Cardiac muscle cell (in vitro differentiated cells and primary cell): ENCODE measurements at regions not wholly inside any gene's neighbourhood (a gene's known extent, or its start where the extent isn't known, plus 50 kb on each side); places are given as distances from the start of the nearest gene placed in this dataset.

ENCODE experiments used
- DNase-seq, 2 donors: peaks; one replicate each; pipeline versions ENCODE4 v3.0.0 to v3.0.0-alpha.2; 2010 to 2017; ENCODE audit warnings: low read depth in 1 of 2, low spot score in 1 of 2
- H3K27ac ChIP-seq: fragments of 200-600 bp; sonication (generic); 2 replicates; pipeline ENCODE4 v1.5.1; 2016
- H3K27me3 ChIP-seq: fragments of 200-600 bp; sonication (generic); 2 replicates; pipeline ENCODE4 v1.6.0; 2016; ENCODE audit warnings: control low read depth
- H3K36me3 ChIP-seq: fragments of 200-600 bp; sonication (generic); 2 replicates; pipeline ENCODE4 v1.5.1; 2016; ENCODE audit warnings: control low read depth
- H3K4me1 ChIP-seq: fragments of 200-600 bp; sonication (generic); 2 replicates; pipeline ENCODE4 v1.8.1; 2017; ENCODE audit warnings: low read depth, mild to moderate bottlenecking, mixed run types
- H3K4me3 ChIP-seq: fragments of 200-600 bp; sonication (generic); 2 replicates; pipeline ENCODE4 v1.5.1; 2016; ENCODE audit warnings: mild to moderate bottlenecking
- H3K9me3 ChIP-seq: fragments of 200-600 bp; sonication (generic); 2 replicates; pipeline ENCODE4 v1.5.1; 2017; ENCODE audit warnings: low read depth, mild to moderate bottlenecking, control low read depth
- TF ChIP-seq, protein P1 (sequence below): IDR thresholded peaks from 2 replicates; pipeline ENCODE4 v1.5.1; 2012; ENCODE audit warnings: low read depth, mild to moderate bottlenecking, low read length

GRCh38 chr13:85316506-85317025 lies 482.7 kb downstream of the SLITRK6 start:
- no peaks in the 10 kb centered on the region for H3K27me3 ChIP-seq
- no peak overlapping the region for H3K4me3 ChIP-seq
- peak in 1 of 2 donors; percentile 33 for DNase-seq
- H3K36me3 ChIP-seq: no peaks in the 10 kb centered on the region
- TF ChIP-seq, protein P1, sequence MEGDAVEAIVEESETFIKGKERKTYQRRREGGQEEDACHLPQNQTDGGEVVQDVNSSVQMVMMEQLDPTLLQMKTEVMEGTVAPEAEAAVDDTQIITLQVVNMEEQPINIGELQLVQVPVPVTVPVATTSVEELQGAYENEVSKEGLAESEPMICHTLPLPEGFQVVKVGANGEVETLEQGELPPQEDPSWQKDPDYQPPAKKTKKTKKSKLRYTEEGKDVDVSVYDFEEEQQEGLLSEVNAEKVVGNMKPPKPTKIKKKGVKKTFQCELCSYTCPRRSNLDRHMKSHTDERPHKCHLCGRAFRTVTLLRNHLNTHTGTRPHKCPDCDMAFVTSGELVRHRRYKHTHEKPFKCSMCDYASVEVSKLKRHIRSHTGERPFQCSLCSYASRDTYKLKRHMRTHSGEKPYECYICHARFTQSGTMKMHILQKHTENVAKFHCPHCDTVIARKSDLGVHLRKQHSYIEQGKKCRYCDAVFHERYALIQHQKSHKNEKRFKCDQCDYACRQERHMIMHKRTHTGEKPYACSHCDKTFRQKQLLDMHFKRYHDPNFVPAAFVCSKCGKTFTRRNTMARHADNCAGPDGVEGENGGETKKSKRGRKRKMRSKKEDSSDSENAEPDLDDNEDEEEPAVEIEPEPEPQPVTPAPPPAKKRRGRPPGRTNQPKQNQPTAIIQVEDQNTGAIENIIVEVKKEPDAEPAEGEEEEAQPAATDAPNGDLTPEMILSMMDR: no peak
- no peak overlapping the region for H3K27ac ChIP-seq
- no peaks in the 10 kb centered on the region for H3K9me3 ChIP-seq
- no peaks in the 10 kb centered on the region for H3K4me1 ChIP-seq

GRCh38 chr13:85314686-85315085 lies 484.5 kb downstream of the SLITRK6 start:
- TF ChIP-seq, protein P1: no peak
- no peak overlapping the region for H3K27ac ChIP-seq
- H3K36me3 ChIP-seq: no peaks in the 10 kb centered on the region
- H3K4me3 ChIP-seq: no peak overlapping the region
- H3K9me3 ChIP-seq: no peaks in the 10 kb centered on the region
- no peaks in the 10 kb centered on the region for H3K27me3 ChIP-seq
- H3K4me1 ChIP-seq: no peaks in the 10 kb centered on the region
- no peak for DNase-seq

DNA sequence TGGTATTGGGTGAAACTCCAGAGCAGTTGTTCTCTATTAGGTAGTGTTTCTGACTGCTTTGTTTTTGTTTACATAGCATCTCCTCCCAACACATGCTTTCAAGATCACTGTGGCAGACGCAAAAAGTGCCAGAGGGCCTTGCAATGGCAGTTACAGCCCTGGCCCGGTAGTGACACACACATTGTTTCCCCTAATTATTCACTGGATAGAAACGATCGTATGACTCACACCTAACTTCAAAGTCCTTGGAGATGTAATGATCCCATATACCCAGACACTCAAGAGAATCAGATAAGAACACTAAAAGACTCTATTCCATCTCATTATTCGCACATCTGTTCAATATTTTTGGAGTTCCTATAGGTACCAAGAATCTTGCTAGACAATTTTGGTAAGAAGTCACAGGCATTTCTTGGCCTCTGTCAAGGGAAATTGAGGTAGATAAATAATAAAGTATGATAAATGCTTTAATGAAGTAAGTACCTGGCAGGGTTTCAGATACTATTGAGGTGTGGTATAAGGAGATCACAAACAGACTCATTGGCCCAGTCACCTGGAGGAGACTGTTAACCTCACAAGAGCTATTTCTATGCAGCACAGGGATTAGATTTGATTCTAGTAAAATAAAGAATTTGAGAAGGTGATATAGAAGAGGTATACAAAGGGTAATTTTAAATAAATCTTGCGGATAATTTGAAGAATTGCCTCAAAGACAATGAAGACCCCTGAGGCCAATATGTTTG lies 485.3 kb downstream of the SLITRK6 start:
- Histone ChIP-seq H3K36me3 (no peaks in the 10 kb centered on the region), H3K27me3 (no peaks in the 10 kb centered on the region), H3K4me1 (no peaks in the 10 kb centered on the region), H3K9me3 (no peaks in the 10 kb centered on the region), H3K4me3 (no peak overlapping the region), H3K27ac (no peak overlapping the region)
- peak in 1 of 2 donors; percentile 3 for DNase-seq
- TF ChIP-seq, protein P1: no peak

- H3K27me3 ChIP-seq: no peaks in the 10 kb centered on the region
- H3K9me3 ChIP-seq: no peaks in the 10 kb centered on the region
Observed at GRCh38 chr13:85312071-85312470, 487.1 kb downstream of the SLITRK6 start.

GRCh38 chr13:85303630-85304029 lies 495.6 kb downstream of the SLITRK6 start:
- TF ChIP-seq, protein P1: no peak
- Histone ChIP-seq H3K4me1 (no peaks in the 10 kb centered on the region), H3K27ac (no peak overlapping the region), H3K36me3 (no peaks in the 10 kb centered on the region), H3K4me3 (no peak overlapping the region), H3K9me3 (no peaks in the 10 kb centered on the region), H3K27me3 (peaks cover 2% of the 10 kb centered on the region)
- no peak for DNase-seq

More at GRCh38 chr13:85312071-85312470, 487.1 kb downstream of the SLITRK6 start:
- no peak overlapping the region for H3K4me3 ChIP-seq
- H3K4me1 ChIP-seq: no peaks in the 10 kb centered on the region
- DNase-seq: no peak
- TF ChIP-seq, protein P1: no peak
- H3K36me3 ChIP-seq: no peaks in the 10 kb centered on the region
- H3K27ac ChIP-seq: no peak overlapping the region
